NCI-H1417 treated with DMSO at 0.1 percent for 48 hours (cell line): ENCODE measurements at regions not wholly inside any gene's neighbourhood (a gene's known extent, or its start where the extent isn't known, plus 50 kb on each side); places are given as distances from the start of the nearest gene placed in this dataset.
A peak's percentile ranks its signal among the peaks of the same experiment; 100 is the strongest.

ENCODE experiments used
- DNase-seq: peaks from one replicate; lab custom pipeline; 2025; lab: John Stamatoyannopoulos, UW

DNA sequence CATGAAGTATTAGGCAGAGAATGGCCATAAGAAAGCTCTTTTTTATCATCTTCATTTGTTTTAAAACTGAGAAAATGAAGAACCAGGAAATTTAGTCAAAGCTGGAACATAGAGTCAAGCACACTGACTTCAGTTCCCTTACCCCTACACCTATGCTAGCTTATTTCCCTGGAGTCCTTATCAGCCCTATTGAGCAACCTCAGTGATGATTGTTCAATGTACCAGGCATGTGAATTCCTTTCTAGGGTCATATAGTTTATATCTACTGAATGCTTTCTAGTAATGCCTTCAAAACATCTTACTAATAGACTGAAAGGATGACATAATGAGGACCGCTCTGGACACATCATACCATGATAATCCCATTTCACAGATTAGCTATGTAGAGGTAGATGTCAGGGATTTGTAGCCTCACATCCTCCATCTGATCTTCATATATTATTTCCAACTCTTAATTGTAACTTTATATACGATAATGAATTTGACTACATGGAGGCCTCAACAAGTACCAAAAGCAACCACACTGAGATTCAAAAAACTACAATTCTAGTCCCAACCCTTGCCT, 460.4 kb upstream of the DYNLRB2 start:
- no peak for DNase-seq

DNA sequence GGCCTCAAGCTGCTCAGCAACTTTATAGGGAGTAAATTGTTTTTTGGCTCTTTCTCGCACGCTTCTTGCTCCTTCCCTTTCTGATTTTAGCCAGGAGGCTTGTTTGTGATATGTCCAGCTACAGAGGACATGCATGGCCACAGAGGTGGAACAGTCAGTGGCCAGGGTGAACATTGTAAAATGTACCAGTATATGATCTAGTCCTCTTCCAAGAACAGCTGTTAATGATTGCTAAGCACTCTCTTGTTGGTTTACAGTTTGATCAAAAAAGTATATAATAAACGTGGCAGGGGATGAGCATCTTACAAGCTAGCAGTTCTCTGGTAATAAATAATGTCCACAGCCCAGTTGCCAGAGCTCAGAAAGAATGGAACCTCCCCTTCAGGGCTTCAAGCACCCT, 461.7 kb upstream of the DYNLRB2 start:
- no peak for DNase-seq

DNA sequence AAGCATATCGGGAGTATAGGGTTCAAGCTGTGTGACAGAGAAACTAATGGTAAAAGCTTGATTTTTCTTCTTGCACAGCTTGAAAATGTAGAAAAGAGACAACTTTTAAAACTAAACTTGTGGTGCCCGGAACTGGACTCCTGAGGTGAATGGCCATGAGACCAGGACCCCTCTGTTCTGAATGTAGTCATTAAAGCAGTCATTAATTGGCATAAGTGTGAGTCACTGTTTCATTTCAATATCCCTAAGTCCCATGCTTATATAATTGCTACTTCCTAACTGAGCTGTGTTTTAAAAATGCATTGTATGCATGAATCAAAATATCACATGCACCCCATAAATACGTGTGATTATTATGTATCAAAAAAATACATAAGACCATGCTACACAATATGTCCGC, 463.1 kb upstream of the DYNLRB2 start:
- DNase-seq = no peak

- no peak for DNase-seq
Observed at GRCh38 chr16:80074329-80074728, 466.5 kb upstream of the DYNLRB2 start.

- DNase-seq = no peak
Observed at GRCh38 chr16:80071964-80072456, 468.8 kb upstream of the DYNLRB2 start.

- DNase-seq = peak; percentile 60
Observed at GRCh38 chr16:80066805-80067580, 466.5 kb upstream of the MAF start.

- DNase-seq = no peak
Observed at GRCh38 chr16:80065541-80065940, 465.0 kb upstream of the MAF start.

DNA sequence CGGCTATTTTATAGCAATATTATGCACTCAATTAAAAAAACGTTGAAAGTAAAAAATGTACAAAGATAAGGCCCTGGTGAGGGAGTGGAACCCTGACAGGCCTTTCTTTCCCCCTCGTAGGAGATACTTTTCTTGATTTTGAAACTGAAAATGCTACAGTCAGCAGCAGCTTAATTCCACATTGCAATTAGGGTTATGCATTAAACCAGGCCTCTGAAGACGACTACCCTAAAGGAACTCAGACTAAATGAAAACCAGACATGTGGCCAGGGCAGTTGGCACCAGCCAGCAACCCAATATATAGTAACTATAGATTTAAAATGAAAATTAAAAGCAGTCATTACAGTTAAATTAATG, 463.2 kb upstream of the MAF start:
- DNase-seq = no peak

GRCh38 chr16:80063031-80063712, 462.6 kb upstream of the MAF start:
- DNase-seq = no peak

DNA sequence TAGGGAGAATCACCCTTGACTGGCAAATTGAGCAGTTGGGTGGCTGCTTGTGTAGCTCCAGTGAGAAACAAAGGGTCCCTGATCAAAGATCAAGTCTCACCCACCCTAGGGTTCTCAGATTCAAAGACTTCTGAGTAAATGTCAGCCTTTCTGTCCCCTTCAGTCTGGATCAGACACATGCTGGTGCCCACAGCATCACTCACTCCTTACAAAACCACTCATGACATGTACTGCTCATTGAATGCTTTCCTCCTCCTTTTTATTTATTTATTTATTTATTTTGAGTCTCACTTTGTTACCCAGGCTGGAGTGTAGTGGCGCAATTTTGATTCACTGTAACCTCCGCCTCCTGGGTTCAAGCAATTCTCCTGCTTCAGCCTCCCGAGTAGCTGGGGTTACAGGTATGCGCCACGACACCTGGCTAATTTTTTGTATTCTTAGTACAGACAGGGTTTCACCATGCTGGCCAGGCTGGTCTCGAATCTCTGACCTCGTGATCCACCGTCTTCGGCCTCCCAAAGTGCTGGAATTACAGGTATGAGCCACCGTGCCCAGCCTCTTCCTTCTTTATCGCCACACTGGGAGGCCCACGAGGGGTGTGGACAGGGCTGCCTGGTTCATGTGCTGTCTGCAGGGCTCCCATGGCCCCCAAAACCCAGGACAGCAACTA, 462.0 kb upstream of the MAF start:
- no peak for DNase-seq

GRCh38 chr16:80060470-80060869, 459.9 kb upstream of the MAF start:
- no peak for DNase-seq

- no peak for DNase-seq
Observed at GRCh38 chr16:80059836-80060235, 459.3 kb upstream of the MAF start.

DNA sequence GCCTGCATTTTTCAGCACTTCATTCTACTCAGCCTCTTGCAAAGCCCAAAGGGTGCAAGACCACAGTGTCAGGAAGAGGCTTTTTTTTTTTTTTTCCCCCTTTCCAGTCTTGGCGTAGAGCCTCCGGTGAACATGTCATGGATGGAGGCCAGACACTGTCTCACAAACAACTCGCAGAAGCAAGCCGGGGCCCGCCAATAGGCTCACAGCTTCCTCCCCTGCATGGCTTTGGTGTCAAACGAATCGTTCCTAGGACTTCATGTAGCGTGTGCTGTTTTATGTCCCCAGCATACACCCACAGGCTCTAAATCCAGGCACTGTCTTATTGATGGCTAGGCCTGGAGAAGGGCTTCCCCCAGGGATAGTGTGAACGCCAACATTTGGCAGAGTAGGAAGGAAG, 457.7 kb upstream of the MAF start:
- no peak for DNase-seq

DNA sequence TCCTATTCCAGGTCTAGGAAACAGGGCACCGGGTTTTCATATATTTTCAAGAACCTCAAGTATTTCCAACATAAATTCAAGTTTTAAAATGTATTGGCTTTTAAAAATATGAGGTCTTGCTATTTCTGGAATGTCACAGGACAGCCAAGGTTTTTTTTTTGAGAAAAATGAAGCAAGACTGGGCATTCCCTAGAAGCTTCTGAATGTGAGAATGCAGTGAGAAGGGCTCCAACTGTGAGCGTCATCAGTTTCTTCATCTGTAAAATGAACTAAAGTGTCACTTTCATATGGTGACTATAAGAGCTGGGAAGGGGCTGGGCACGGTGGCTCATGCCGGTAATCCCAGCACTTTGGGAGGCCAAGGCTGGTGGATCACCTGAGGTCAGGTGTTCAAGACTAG, 455.8 kb upstream of the MAF start:
- no peak for DNase-seq

GRCh38 chr16:80055831-80056230, 455.3 kb upstream of the MAF start:
- no peak for DNase-seq

DNA sequence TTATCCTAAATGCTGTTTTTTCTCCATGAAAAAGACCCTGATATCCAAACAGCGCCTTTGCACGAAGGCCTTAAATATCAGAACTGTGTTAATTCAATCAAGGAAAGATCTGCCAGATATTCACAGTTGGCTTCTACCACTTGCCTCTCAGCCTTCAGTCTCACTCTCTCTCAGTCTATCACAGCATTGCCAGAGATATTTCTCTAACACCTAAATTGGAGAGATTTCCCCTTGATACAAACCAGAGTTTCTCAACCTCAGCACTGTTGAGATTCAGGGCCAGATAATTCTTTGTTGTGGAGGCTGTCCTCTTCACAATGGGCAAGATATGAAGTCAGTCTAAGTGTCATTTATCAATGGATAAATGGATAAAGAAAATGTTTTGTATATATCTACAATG, 454.1 kb upstream of the MAF start:
- DNase-seq = no peak

GRCh38 chr16:80051040-80051439, 450.5 kb upstream of the MAF start:
- no peak for DNase-seq

- DNase-seq = no peak
Observed at GRCh38 chr16:80048250-80048649, 447.7 kb upstream of the MAF start.

GRCh38 chr16:80047842-80048241, 447.3 kb upstream of the MAF start:
- DNase-seq = no peak

- no peak for DNase-seq
Observed at GRCh38 chr16:80046848-80047247, 446.3 kb upstream of the MAF start.

DNA sequence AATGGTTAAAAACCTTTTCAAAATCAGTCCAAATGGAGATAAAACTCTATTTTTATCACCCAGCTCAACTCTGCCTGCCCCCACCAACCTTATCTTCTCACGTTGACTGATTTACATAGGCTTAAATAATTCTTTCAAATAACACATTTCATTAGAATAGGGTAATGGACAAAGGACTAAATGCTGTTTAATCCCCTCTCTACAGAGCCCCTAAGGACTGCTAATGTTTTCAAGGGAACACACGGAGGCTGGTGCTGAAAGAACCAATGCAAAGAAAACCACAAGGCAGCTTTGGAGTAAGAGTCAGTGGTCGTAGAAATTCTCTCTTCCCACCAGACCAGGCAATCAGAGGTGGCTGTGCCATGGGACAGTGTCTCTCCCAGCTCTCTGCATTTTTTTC, 445.7 kb upstream of the MAF start:
- DNase-seq = no peak

DNA sequence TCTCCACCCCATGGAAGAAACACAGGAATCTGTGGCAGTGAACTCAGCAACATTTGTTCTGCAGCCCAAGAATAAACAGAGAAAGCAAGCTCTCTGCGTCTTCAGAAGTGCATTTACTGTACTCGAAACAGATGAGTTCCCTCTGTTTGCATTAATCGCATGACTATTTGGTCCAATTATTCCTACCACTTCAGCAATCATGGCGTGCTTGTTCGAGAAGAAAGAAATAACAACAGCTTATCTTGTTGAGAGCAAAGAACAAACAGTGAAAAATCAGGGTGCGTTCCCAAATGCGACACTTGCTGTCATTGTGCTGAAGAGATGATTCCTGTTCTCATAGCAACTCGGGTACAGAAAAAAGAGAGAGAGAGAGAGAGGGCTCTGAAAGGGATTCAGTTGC, 445.3 kb upstream of the MAF start:
- peak; percentile 31 for DNase-seq

GRCh38 chr16:80041410-80041809, 440.9 kb upstream of the MAF start:
- DNase-seq = no peak
